Motor neuron (in vitro differentiated cells): ENCODE measurements at regions not wholly inside any gene's neighbourhood (a gene's known extent, or its start where the extent isn't known, plus 50 kb on each side); places are given as distances from the start of the nearest gene placed in this dataset.
"Not testable (repeated sequence)": the region's sequence is repeated elsewhere in the genome, so short reads cannot be mapped to it uniquely, and the experiment has no call there.

Experiments
- ATAC-seq, 8 experiments: fragments of 200-7000 bp; cut with Tn5 transposase; replicated peaks in 6 of 8; 2 replicates each; pipeline ENCODE4 v1.8.0; 2021; ENCODE audit warnings: mild to moderate bottlenecking in 8 of 8, moderate library complexity in 8 of 8
- H3K27ac ChIP-seq, 2 donors: fragments of 250-450 bp; sonication (Bioruptor Pico); 2 replicates each; pipeline ENCODE4 v1.9.0; 2021; ENCODE audit warnings: antibody characterized with exemption in 2 of 2, mild to moderate bottlenecking in 2 of 2, moderate library complexity in 1 of 2
- H3K4me1 ChIP-seq, 2 donors: fragments of 250-450 bp; sonication (Bioruptor Pico); replicated peaks in 1 of 2; 2 replicates each; pipeline ENCODE4 v1.6.1; 2021; ENCODE audit warnings: antibody characterized with exemption in 2 of 2, mild to moderate bottlenecking in 2 of 2, moderate library complexity in 1 of 2
- H3K4me3 ChIP-seq, 5 donors: fragments of 250-450 bp; sonication (Bioruptor Pico); 2 replicates each; pipeline ENCODE4 v1.9.0; 2021; ENCODE audit warnings: antibody characterized with exemption in 5 of 5, mild to moderate bottlenecking in 5 of 5, moderate library complexity in 4 of 5
- WGBS, 10 experiments: fragments of 450-650 bp; shearing (Covaris generic); methylation state at CpG; one replicate each; pipeline ENCODE4 v1.0.0; 2022; 5-methylcytosine and 5-hydroxymethylcytosine counted together
- in situ Hi-C, 9 experiments: fragments of 400-800 bp; cut with MboI; loops; one replicate each; pipeline ENCODE4 v1.15.0; 2021; ENCODE audit warnings: low sequenced_read_pairs in 9 of 9, low pct_unique_long_range_greater_than_20kb in 2 of 9; ENCODE audit not compliant: unreplicated experiment in 9 of 9

GRCh38 chr1:83401146-83401545 is 597.8 kb downstream of the TTLL7 start:
- H3K4me1 ChIP-seq, H3K27ac ChIP-seq, in situ Hi-C loops, ATAC-seq, H3K4me3 ChIP-seq: not testable (repeated sequence)
- WGBS, 10 experiments = 100% methylated on average over 1 of the region's 1 CpG; no CpG with 5 or more reads in 9 of the 10 experiments

GRCh38 chr1:83400173-83400572 is 598.8 kb downstream of the TTLL7 start:
- not testable (repeated sequence) for H3K4me1 ChIP-seq

GRCh38 chr1:83398125-83398524 is 600.8 kb downstream of the TTLL7 start:
- H3K4me3 ChIP-seq, ATAC-seq, H3K4me1 ChIP-seq, in situ Hi-C loops, H3K27ac ChIP-seq: not testable (repeated sequence)

More at GRCh38 chr1:83400173-83400572, 598.8 kb downstream of the TTLL7 start:
- in situ Hi-C loops, H3K4me3 ChIP-seq, H3K27ac ChIP-seq, ATAC-seq: not testable (repeated sequence)

GRCh38 chr1:83395130-83395529 is 603.8 kb downstream of the TTLL7 start:
- H3K4me3 ChIP-seq, in situ Hi-C loops, H3K27ac ChIP-seq, H3K4me1 ChIP-seq: not testable (repeated sequence)
- ATAC-seq = peak in 4 of 8 experiments; percentile 62 to 100 (median 83)
- 14 to 80% (median 60%) methylated on average over 1 of the region's 5 CpGs; no CpG with 5 or more reads in 7 of the 10 experiments for WGBS, 10 experiments

GRCh38 chr1:83386946-83387345 is 612.0 kb downstream of the TTLL7 start:
- H3K4me1 ChIP-seq, ATAC-seq, in situ Hi-C loops, H3K27ac ChIP-seq, H3K4me3 ChIP-seq: not testable (repeated sequence)
- no CpG with 5 or more reads among the region's 1 CpG for WGBS, 10 experiments

GRCh38 chr1:83383107-83383506 is 615.8 kb downstream of the TTLL7 start:
- in situ Hi-C loops, H3K4me1 ChIP-seq, H3K27ac ChIP-seq, H3K4me3 ChIP-seq: not testable (repeated sequence)
- no CpG with 5 or more reads among the region's 2 CpGs for WGBS, 10 experiments
- peak in 3 of 8 experiments; percentile 12 to 57 (median 50) for ATAC-seq

GRCh38 chr1:83373018-83373417 is 625.9 kb downstream of the TTLL7 start:
- H3K27ac ChIP-seq, H3K4me3 ChIP-seq, in situ Hi-C loops, ATAC-seq, H3K4me1 ChIP-seq: not testable (repeated sequence)
- 100% methylated on average over 1 of the region's 1 CpG; no CpG with 5 or more reads in 6 of the 10 experiments for WGBS, 10 experiments

- H3K4me3 ChIP-seq, H3K4me1 ChIP-seq, ATAC-seq, H3K27ac ChIP-seq, in situ Hi-C loops: not testable (repeated sequence)
- 53 to 94% (median 80%) methylated on average over 1 to 3 of the region's 3 CpGs; no CpG with 5 or more reads in 5 of the 10 experiments for WGBS, 10 experiments
Measured at GRCh38 chr1:83369853-83370252, 629.1 kb downstream of the TTLL7 start.

- H3K4me1 ChIP-seq, in situ Hi-C loops, H3K4me3 ChIP-seq, H3K27ac ChIP-seq: not testable (repeated sequence)
- WGBS, 10 experiments = 63 to 100% (median 78%) methylated on average over 1 to 2 of the region's 2 CpGs; no CpG with 5 or more reads in 3 of the 10 experiments
- ATAC-seq = peak in 3 of 8 experiments; percentile 45 to 76 (median 75)
Measured at GRCh38 chr1:83365320-83365719, 633.6 kb downstream of the TTLL7 start.

- H3K4me3 ChIP-seq, in situ Hi-C loops, H3K27ac ChIP-seq, H3K4me1 ChIP-seq: not testable (repeated sequence)
- peak in 3 of 8 experiments; percentile 24 to 63 (median 59) for ATAC-seq
- WGBS, 10 experiments = 47 to 92% (median 87%) methylated on average over 2 of the region's 3 CpGs; no CpG with 5 or more reads in 5 of the 10 experiments
Measured at GRCh38 chr1:83345375-83345774, 653.6 kb downstream of the TTLL7 start.

GRCh38 chr1:83343767-83344166 is 655.2 kb downstream of the TTLL7 start:
- H3K4me1 ChIP-seq, ATAC-seq, H3K4me3 ChIP-seq, H3K27ac ChIP-seq, in situ Hi-C loops: not testable (repeated sequence)
- 17 to 100% (median 84%) methylated on average over 1 to 5 of the region's 6 CpGs; no CpG with 5 or more reads in 3 of the 10 experiments for WGBS, 10 experiments

GRCh38 chr1:83342995-83343394 is 655.9 kb downstream of the TTLL7 start:
- in situ Hi-C loops, H3K4me1 ChIP-seq, ATAC-seq, H3K27ac ChIP-seq, H3K4me3 ChIP-seq: not testable (repeated sequence)

GRCh38 chr1:83332308-83332707 is 666.6 kb downstream of the TTLL7 start:
- no CpG with 5 or more reads among the region's 1 CpG for WGBS, 10 experiments
- ATAC-seq = peak in 1 of 8 experiments; percentile 45

GRCh38 chr1:83318366-83318765 is 680.6 kb downstream of the TTLL7 start:
- H3K4me3 ChIP-seq = no peak overlapping the region
- no peak overlapping the region for H3K27ac ChIP-seq
- in situ Hi-C loops = no loop called here
- no peak for ATAC-seq
- whole genome bisulfite sequencing, 10 experiments = 45 to 100% (median 80%) methylated on average over 1 to 2 of the region's 2 CpGs; no CpG with 5 or more reads in 2 of the 10 experiments
- no peaks in the 10 kb centered on the region for H3K4me1 ChIP-seq

More at GRCh38 chr1:83332308-83332707, 666.6 kb downstream of the TTLL7 start:
- in situ Hi-C loops, H3K4me3 ChIP-seq, H3K4me1 ChIP-seq, H3K27ac ChIP-seq: not testable (repeated sequence)
